GM21526 (cell line): ENCODE measurements at regions not wholly inside any gene's neighbourhood (a gene's known extent, or its start where the extent isn't known, plus 50 kb on each side); places are given as distances from the start of the nearest gene placed in this dataset.

Experiments
- ATAC-seq: cut with Tn5 transposase; IDR thresholded peaks from one replicate; pipeline ENCODE4 v1.9.1; 2021; ENCODE audit warnings: moderate library complexity; ENCODE audit not compliant: unreplicated experiment, low FRiP score

DNA sequence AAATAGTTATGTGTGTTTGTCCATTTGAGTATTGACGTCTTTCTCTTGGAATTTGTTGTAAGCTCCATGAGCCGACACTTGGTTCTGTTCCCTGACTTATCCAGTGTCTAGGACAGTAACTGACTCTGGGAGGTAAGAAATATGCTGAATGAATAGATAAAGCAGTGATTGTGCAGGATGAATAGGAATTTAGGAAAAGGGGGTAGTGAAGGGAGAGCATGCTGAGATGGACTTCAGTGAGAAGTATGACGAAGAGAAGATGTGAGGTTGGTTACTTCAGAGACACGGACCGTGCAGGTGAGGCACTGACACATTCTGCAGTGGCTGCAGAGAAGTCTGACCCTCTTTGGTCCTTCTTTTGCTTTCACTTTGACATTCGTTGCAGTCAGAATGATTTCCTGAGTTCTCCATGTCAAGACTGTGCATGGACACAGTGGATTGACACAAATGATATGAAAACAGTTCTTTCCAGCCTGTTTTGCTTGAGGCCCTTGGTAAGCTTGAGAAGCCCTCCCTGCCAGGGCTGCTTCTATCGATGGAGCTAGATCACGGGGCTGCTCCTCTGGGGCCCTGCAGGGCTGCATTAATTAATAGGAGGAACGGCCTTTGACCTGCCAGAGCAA lies 261.5 kb upstream of the SORCS1 start:
- ATAC-seq: no peak

GRCh38 chr10:107424628-107425027 lies 260.1 kb upstream of the SORCS1 start:
- no peak for ATAC-seq

GRCh38 chr10:107423903-107424302 lies 259.4 kb upstream of the SORCS1 start:
- ATAC-seq: no peak

GRCh38 chr10:107422681-107423080 lies 258.2 kb upstream of the SORCS1 start:
- no peak for ATAC-seq

- ATAC-seq: no peak
Observed at GRCh38 chr10:107420196-107420595, 255.7 kb upstream of the SORCS1 start.

DNA sequence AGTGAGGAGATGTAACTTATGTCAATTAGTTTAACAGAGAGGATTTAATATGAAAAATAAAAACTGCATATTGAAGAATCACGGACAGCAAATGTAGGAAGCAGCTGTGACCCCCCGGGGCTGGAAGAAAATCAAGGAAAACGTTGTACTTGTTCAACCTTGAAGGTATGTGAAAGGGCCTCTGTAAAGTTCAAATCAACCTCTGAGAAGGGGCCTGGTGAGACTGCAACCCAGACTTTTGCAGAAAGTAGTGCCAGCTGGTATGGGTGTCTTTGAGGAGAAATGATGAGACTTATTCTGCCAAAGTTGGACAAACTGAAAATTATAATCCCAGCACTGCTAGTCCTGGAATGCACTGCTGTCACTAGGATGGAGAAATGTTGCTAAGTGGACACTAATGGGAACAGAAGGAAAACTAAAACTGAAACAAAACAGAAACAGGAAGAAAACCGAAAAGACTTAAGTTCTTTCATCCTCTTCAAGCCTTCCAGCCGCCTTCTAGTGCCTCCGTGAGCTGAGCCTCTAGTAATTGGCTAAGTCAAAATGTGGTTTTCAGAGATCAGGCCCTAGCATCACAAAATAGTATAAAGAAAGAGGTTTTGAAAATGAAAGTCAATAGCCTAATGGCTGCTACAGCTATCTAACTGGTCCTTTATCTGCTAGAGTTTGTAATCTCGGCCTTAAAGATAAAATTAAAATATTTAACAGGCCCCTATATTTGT lies 253.7 kb upstream of the SORCS1 start:
- no peak for ATAC-seq

DNA sequence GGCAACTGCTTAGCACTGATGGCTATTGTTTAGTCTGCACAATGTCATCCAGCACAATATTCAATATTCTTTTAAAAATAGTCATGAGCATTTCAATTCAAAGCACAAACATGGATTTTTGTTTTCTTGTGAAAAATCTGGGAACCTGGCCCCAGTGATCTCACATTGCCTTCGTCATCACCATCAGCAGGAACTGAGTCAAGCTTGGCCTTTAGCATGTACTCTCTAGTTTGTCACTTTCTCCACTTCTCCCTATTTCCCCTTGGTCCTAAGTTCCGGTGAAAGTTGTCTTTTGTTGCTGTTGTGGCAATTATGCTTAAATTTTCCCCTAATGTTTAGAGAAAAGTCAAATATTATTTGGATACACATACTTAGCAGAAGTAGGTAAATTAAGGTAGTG lies 252.9 kb upstream of the SORCS1 start:
- ATAC-seq: no peak

DNA sequence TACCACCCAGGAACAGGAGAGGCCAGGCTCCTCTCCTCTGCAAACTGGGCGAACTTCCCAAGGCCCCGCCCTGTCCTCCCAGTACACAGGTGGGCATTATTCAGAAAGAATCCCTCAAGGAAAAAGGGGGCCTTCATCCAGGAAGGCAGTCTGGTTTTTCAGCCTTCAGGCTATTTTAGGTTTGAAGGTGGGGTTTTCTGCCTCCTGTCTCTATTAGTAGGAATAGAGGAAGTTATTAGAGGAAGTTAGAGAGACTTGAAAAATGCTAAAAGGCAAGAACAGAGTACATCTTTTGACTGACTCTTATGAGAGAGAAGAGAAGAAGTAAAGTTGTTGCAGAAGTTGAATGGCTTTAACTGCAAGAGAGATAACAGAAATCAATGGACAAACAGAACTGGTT lies 250.9 kb upstream of the SORCS1 start:
- no peak for ATAC-seq

- no peak for ATAC-seq
Observed at GRCh38 chr10:107413971-107414370, 249.5 kb upstream of the SORCS1 start.

DNA sequence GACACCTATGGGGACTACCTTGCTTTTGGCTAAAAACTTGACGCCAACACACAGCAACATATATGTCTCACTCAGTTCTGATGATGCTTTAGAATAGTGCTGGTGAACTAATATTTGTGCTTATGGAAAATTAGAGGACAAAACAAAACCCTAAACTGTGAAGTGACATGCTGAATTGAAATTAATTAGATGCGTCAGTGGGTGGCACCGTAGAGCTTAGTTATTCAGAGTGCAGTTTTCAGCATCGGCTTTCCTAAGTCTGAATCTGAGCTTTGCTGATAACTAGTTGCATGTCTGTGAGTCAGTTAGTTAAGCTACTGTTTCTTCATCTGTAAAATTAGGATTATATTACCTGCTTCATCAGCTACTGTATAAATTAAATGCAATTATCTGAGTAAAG lies 245.0 kb upstream of the SORCS1 start:
- no peak for ATAC-seq

DNA sequence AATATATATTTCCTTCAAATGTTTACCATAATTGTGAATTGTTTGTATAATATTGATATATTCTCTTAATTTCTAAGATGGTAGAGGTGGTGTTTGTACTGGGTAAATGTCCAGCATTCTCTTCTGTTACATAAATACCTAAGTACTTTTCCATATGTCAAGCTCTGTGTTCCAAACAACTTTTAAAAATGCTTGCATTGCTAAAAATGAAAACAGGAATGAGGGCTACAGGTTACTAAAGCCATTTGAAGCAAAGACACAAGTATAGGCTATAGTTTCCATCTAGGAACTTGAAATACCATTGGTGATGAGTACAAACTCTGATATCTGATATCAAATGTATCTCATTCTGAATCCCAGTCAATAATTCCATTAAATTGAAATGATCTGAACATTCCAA lies 233.6 kb upstream of the SORCS1 start:
- ATAC-seq: no peak

DNA sequence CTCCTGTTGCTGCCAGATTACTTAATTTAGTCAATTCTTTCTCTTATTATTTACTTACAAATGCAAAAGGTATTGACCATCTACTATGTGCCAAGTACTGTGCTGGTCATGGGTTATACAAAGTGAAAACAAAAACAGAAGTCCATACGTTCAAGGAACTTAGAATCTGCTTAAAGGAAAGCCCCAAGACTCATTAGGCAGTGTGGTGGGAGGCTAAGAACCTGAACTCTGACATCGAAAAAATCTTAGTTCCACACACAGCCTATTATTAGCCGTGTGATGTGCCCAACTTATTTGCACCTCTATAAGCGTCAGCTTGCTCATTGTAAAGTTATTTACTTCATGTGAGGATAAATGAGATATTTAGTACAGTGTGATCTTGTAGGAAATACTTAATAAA lies 227.4 kb upstream of the SORCS1 start:
- ATAC-seq: no peak

DNA sequence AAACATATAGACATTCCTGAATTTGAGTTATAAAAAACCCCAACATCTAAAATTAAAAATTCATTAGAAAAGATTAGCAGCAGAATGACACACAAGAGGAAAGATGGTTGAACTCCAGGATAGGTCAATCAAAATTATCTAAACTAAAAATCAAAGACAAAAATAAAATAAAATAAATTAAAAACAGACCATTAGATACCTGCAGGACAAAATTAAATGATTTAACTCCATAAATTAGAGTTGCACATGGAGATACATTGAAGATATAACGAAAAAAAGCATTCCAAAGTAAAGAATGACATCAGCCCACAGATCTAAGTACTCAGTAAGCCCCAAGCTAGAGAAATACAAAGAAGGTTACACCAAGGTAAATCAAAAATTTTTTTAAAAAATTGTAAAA lies 226.1 kb upstream of the SORCS1 start:
- ATAC-seq: no peak

DNA sequence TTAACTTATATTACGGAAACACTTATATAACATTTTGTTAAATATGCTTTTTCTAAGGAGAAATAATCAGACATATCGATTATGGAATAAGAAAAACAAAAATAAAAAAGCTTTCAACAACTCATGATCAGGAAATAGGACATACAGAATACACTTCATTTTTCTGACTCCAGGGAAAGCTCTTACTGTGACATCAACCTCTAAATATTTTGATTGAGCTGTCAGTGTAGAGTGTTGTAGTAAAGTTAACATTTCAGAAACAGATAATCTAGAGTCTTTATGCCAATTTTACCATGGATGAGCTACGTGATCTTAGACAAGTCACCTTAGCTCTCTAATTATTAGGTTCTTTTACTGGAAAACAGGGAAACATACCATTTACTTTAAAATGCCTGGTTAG lies 218.9 kb upstream of the SORCS1 start:
- no peak for ATAC-seq

DNA sequence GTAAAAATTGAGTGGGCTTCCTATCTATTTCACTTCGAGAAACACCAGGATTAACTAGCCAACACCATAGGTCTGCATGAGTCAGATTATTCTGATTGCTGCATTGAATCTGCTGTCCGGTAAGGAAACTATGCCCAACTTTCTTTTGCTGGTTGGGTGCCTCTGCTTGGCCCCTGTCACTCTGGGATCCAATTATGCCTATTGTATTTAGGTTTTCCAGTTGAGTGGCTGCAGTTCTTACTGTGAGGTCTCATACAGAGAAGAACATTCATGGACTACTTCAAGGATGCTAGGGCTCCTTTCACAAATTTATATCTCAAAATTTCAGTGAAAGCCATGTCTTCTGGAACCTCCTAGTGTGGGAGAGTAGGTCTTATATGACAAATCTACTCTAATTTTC lies 215.1 kb upstream of the SORCS1 start:
- ATAC-seq: no peak

DNA sequence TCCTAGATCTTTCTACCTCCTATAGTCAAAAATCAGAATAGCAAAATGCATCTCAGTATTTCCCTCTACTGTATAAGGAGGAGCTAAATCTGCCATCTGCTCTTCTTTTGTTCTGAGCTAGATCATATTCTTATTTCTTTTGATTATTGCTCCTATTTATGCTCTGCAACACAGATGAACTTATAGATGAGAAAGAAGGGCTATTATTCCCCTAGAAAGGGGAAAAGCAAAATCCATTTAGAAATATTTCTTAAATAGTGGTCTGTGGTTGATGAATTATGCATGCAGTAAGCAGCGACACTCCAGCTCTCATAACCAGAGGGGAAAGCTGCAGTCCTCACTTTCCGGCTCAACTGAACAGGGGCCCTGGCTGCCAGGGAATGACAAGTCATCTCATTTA lies 207.3 kb upstream of the SORCS1 start:
- ATAC-seq: no peak

GRCh38 chr10:107364872-107365271 lies 200.4 kb upstream of the SORCS1 start:
- ATAC-seq: no peak

GRCh38 chr10:107362306-107362705 lies 197.8 kb upstream of the SORCS1 start:
- ATAC-seq: no peak

- no peak for ATAC-seq
Observed at GRCh38 chr10:107357033-107357432, 192.5 kb upstream of the SORCS1 start.

- ATAC-seq: no peak
Observed at GRCh38 chr10:107356396-107356795, 191.9 kb upstream of the SORCS1 start.

- no peak for ATAC-seq
Observed at GRCh38 chr10:107342711-107343110, 178.2 kb upstream of the SORCS1 start.

DNA sequence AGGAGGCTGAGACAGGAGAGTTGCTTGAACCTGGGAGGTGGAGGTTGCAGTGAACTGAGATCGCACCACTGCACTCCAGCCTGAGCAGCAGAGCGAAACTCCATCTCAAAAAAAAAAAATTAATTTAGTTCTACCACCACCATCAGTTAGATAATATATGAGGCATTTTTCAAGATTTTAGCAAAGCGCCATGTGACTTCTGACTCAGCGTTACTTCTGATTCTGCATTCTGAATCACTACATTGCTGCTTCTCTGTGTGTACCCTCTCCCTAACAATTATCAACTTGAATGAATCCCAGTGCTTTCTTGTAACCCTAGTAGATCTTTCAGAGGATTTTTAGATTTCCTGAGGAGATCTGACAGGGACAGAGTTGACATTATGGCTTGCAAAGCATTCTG lies 176.8 kb upstream of the SORCS1 start:
- ATAC-seq: no peak

GRCh38 chr10:107340326-107340725 lies 175.8 kb upstream of the SORCS1 start:
- ATAC-seq: no peak
